Activated T-cell treated with anti-CD3 and anti-CD28 coated beads, Interleukin-2, amount 50 U/mL, for 1 hour (primary cell): ENCODE measurements at regions not wholly inside any gene's neighbourhood (a gene's known extent, or its start where the extent isn't known, plus 50 kb on each side); places are given as distances from the start of the nearest gene placed in this dataset.
A peak's percentile ranks its signal among the peaks of the same experiment; 100 is the strongest.
"Not testable (repeated sequence)": the region's sequence is repeated elsewhere in the genome, so short reads cannot be mapped to it uniquely, and the experiment has no call there.

Experiments used
- DNase-seq: peaks from one replicate; pipeline ENCODE4 v3.0.0-alpha.2; 2020

GRCh38 chrX:63581906-63582305 lies 203.1 kb downstream of the ARHGEF9 start:
- no peak for DNase-seq

- no peak for DNase-seq
Measured at GRCh38 chrX:63581398-63581797, 203.6 kb downstream of the ARHGEF9 start.

- no peak for DNase-seq
Measured at GRCh38 chrX:63576533-63576932, 208.5 kb downstream of the ARHGEF9 start.

GRCh38 chrX:63575700-63576099 lies 209.3 kb downstream of the ARHGEF9 start:
- not testable (repeated sequence) for DNase-seq

GRCh38 chrX:63566856-63567255 lies 215.7 kb upstream of the SPIN4 start:
- no peak for DNase-seq

GRCh38 chrX:63561425-63561824 lies 210.3 kb upstream of the SPIN4 start:
- no peak for DNase-seq

- peak; percentile 51 for DNase-seq
Measured at GRCh38 chrX:63560601-63561218, 209.6 kb upstream of the SPIN4 start.

GRCh38 chrX:63551856-63552255 lies 200.7 kb upstream of the SPIN4 start:
- DNase-seq, result no peak

- no peak for DNase-seq
Measured at GRCh38 chrX:63530654-63531053, 179.5 kb upstream of the SPIN4 start.

- DNase-seq, result no peak
Measured at GRCh38 chrX:63529961-63530360, 178.8 kb upstream of the SPIN4 start.

GRCh38 chrX:63526863-63527262 lies 175.7 kb upstream of the SPIN4 start:
- DNase-seq, result no peak

GRCh38 chrX:63525491-63525890 lies 174.4 kb upstream of the SPIN4 start:
- DNase-seq, result no peak

GRCh38 chrX:63519368-63519767 lies 168.2 kb upstream of the SPIN4 start:
- DNase-seq, result not testable (repeated sequence)

- DNase-seq, result no peak
Measured at GRCh38 chrX:63514569-63515080, 163.5 kb upstream of the SPIN4 start.

GRCh38 chrX:63513825-63514568 lies 162.9 kb upstream of the SPIN4 start:
- DNase-seq, result no peak

GRCh38 chrX:63511361-63511760 lies 160.2 kb upstream of the SPIN4 start:
- no peak for DNase-seq

- no peak for DNase-seq
Measured at GRCh38 chrX:63508668-63509067, 157.5 kb upstream of the SPIN4 start.

- no peak for DNase-seq
Measured at GRCh38 chrX:63506320-63506719, 155.2 kb upstream of the SPIN4 start.

- no peak for DNase-seq
Measured at GRCh38 chrX:63503541-63503940, 152.4 kb upstream of the SPIN4 start.

- no peak for DNase-seq
Measured at GRCh38 chrX:63488546-63489373, 137.6 kb upstream of the SPIN4 start.

- no peak for DNase-seq
Measured at GRCh38 chrX:63475200-63475599, 124.1 kb upstream of the SPIN4 start.

GRCh38 chrX:63471004-63471403 lies 119.9 kb upstream of the SPIN4 start:
- no peak for DNase-seq

GRCh38 chrX:63470506-63470905 lies 119.4 kb upstream of the SPIN4 start:
- DNase-seq, result no peak

- no peak for DNase-seq
Measured at GRCh38 chrX:63466690-63467089, 115.6 kb upstream of the SPIN4 start.
